ENCODE measurements at regions not wholly inside any gene's neighbourhood (a gene's known extent, or its start where the extent isn't known, plus 50 kb on each side); places are given as distances from the start of the nearest gene placed in this dataset.

DNA sequence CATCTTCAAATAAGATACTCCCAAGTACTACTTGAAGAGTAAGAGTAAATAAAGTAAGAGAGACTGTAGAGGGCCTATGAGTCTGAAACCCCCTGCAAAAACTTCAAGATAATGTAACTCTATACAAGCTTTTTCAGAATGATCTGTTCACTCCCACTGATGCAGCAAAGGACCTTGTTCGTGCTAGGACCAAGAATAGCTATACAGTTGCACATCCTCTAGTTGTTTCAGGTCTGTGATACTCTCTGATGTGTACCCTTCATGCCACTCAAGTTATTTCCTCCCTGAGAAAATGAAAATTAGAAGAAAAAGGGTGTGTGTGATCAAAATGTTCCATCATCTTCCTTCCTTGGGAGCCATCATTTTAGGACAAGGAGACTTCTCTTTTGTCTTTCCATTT lies 204.4 kb downstream of the ALX1 start:
- TF ChIP-seq POLR2A (IDR thresholded peaks at IDR 0.05; ENCODE audit: low read length) (no peak), GATA1 (IDR thresholded peaks at IDR 0.05; ENCODE audit: low read depth, low read length) (no peak)
